PFSK-1 (cell line): ENCODE measurements at regions not wholly inside any gene's neighbourhood (a gene's known extent, or its start where the extent isn't known, plus 50 kb on each side); places are given as distances from the start of the nearest gene placed in this dataset.

ENCODE experiments used
- FOXP2 ChIP-seq: optimal IDR thresholded peaks from 2 replicates; pipeline ENCODE3; 2011; ENCODE audit warnings: borderline replicate concordance, control low read depth, inconsistent platforms; ENCODE audit not compliant: insufficient read depth; ENCODE audit errors: extremely low read length, extremely low read depth
- POLR2AphosphoS5 ChIP-seq: IDR thresholded peaks from 2 replicates; pipeline ENCODE4 v1.6.1; 2012; ENCODE audit warnings: low read depth, mild to moderate bottlenecking, control low read depth, low read length, moderate library complexity
- SIN3A ChIP-seq: IDR thresholded peaks from 2 replicates; pipeline ENCODE4 v1.6.1; 2012; ENCODE audit warnings: mild to moderate bottlenecking, low read length, moderate library complexity, borderline replicate concordance; ENCODE audit not compliant: insufficient read depth
- TAF1 ChIP-seq: IDR thresholded peaks from 2 replicates; pipeline ENCODE4 v1.6.1; 2012; ENCODE audit warnings: low read length, control low read depth, borderline replicate concordance; ENCODE audit not compliant: insufficient read depth
- TF ChIP-seq, protein P1 (sequence below), 2 experiments: IDR thresholded peaks; 2 replicates each; pipeline versions ENCODE4 v1.6.1 to v1.8.0; 2011 to 2012; ENCODE audit warnings: low read depth in 2 of 2, low read length in 2 of 2, control low read depth in 1 of 2, inconsistent platforms in 1 of 2, mild to moderate bottlenecking in 1 of 2, moderate library complexity in 1 of 2; ENCODE audit not compliant: insufficient read depth in 1 of 2

GRCh38 chr3:124419303-124419702, 310.9 kb upstream of the UMPS start:
- no peak for TF ChIP-seq FOXP2
- TF ChIP-seq POLR2AphosphoS5 = no peak
- TF ChIP-seq, protein P1, sequence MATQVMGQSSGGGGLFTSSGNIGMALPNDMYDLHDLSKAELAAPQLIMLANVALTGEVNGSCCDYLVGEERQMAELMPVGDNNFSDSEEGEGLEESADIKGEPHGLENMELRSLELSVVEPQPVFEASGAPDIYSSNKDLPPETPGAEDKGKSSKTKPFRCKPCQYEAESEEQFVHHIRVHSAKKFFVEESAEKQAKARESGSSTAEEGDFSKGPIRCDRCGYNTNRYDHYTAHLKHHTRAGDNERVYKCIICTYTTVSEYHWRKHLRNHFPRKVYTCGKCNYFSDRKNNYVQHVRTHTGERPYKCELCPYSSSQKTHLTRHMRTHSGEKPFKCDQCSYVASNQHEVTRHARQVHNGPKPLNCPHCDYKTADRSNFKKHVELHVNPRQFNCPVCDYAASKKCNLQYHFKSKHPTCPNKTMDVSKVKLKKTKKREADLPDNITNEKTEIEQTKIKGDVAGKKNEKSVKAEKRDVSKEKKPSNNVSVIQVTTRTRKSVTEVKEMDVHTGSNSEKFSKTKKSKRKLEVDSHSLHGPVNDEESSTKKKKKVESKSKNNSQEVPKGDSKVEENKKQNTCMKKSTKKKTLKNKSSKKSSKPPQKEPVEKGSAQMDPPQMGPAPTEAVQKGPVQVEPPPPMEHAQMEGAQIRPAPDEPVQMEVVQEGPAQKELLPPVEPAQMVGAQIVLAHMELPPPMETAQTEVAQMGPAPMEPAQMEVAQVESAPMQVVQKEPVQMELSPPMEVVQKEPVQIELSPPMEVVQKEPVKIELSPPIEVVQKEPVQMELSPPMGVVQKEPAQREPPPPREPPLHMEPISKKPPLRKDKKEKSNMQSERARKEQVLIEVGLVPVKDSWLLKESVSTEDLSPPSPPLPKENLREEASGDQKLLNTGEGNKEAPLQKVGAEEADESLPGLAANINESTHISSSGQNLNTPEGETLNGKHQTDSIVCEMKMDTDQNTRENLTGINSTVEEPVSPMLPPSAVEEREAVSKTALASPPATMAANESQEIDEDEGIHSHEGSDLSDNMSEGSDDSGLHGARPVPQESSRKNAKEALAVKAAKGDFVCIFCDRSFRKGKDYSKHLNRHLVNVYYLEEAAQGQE (IDR thresholded peaks at IDR 0.05; ENCODE audit: insufficient read depth in 1 of 2, low read depth in 2 of 2, low read length in 2 of 2) = no peak
- no peak for TF ChIP-seq SIN3A
- TF ChIP-seq TAF1 = no peak

- no peak for TF ChIP-seq POLR2AphosphoS5
- TF ChIP-seq, protein P1 (IDR thresholded peaks at IDR 0.05; ENCODE audit: insufficient read depth in 1 of 2, low read depth in 2 of 2, low read length in 2 of 2) = no peak
Measured at GRCh38 chr3:124420392-124420791, 309.9 kb upstream of the UMPS start.

DNA sequence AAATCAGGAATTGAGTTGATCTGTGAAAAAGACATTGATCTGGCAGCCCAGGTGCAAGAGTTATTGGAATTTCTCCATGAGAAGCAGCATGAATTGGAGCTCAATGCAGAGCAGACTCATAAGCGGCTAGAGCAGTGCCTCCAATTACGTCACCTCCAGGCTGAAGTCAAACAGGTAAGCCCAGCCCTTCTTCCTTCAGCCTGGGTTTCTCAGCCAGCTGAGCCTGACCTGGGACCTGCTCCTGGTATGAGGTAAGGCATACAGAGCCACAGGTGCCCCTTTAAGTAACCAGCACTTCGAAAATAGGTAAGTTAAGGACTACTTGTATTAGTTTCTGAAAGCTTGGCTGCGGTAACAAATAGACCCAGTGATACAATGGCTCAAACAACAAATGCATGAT, 307.4 kb upstream of the UMPS start:
- TF ChIP-seq, protein P1 (IDR thresholded peaks at IDR 0.05; ENCODE audit: insufficient read depth in 1 of 2, low read depth in 2 of 2, low read length in 2 of 2) = no peak
- no peak for TF ChIP-seq TAF1
- no peak for TF ChIP-seq POLR2AphosphoS5
- TF ChIP-seq SIN3A = no peak
- TF ChIP-seq FOXP2 = no peak

- TF ChIP-seq POLR2AphosphoS5 (no peak), SIN3A (no peak), FOXP2 (no peak), TAF1 (no peak)
- TF ChIP-seq, protein P1 (IDR thresholded peaks at IDR 0.05; ENCODE audit: insufficient read depth in 1 of 2, low read depth in 2 of 2, low read length in 2 of 2) = no peak
Measured at GRCh38 chr3:124424396-124424795, 305.9 kb upstream of the UMPS start.

GRCh38 chr3:124425972-124426371, 304.3 kb upstream of the UMPS start:
- TF ChIP-seq, protein P1 (IDR thresholded peaks at IDR 0.05; ENCODE audit: insufficient read depth in 1 of 2, low read depth in 2 of 2, low read length in 2 of 2) = no peak
- TF ChIP-seq FOXP2 (no peak), SIN3A (no peak), POLR2AphosphoS5 (no peak), TAF1 (no peak)
